Ishikawa (cell line): ENCODE measurements at regions not wholly inside any gene's neighbourhood (a gene's known extent, or its start where the extent isn't known, plus 50 kb on each side); places are given as distances from the start of the nearest gene placed in this dataset.

Source experiments
- CEBPB ChIP-seq: IDR thresholded peaks from 2 replicates; pipeline ENCODE4 v1.6.1; 2012
- CREB1 ChIP-seq: IDR thresholded peaks from 2 replicates; pipeline ENCODE4 v1.6.1; 2012; ENCODE audit warnings: low read depth
- EGR1 ChIP-seq: IDR thresholded peaks from 2 replicates; pipeline ENCODE4 v1.6.1; 2012
- EP300 ChIP-seq: IDR thresholded peaks from 2 replicates; pipeline ENCODE4 v1.6.1; 2012; ENCODE audit warnings: borderline replicate concordance
- RAD21 ChIP-seq: IDR thresholded peaks from 2 replicates; pipeline ENCODE4 v1.6.1; 2012; ENCODE audit warnings: low read depth
- TAF1 ChIP-seq: IDR thresholded peaks from 2 replicates; pipeline ENCODE4 v1.6.1; 2012; ENCODE audit warnings: low read depth, mild to moderate bottlenecking
- TEAD4 ChIP-seq: IDR thresholded peaks from 2 replicates; pipeline ENCODE4 v1.6.1; 2012
- YY1 ChIP-seq: IDR thresholded peaks from 2 replicates; pipeline ENCODE4 v1.6.1; 2012; ENCODE audit warnings: low read depth
- TF ChIP-seq, protein P1 (sequence below): IDR thresholded peaks from 2 replicates; pipeline ENCODE4 v1.6.1; 2012; ENCODE audit warnings: low read depth, mild to moderate bottlenecking
- TF ChIP-seq, protein P2 (sequence below): IDR thresholded peaks from 2 replicates; pipeline ENCODE4 v1.6.1; 2012

GRCh38 chr2:173841110-173841509 lies 124.1 kb downstream of the SP3 start:
- no peak for TF ChIP-seq YY1
- no peak for TF ChIP-seq CREB1
- TF ChIP-seq EP300 = no peak
- TF ChIP-seq CEBPB = no peak
- no peak for TF ChIP-seq TAF1
- no peak for TF ChIP-seq EGR1
- TF ChIP-seq RAD21 = no peak
- TF ChIP-seq, protein P1, sequence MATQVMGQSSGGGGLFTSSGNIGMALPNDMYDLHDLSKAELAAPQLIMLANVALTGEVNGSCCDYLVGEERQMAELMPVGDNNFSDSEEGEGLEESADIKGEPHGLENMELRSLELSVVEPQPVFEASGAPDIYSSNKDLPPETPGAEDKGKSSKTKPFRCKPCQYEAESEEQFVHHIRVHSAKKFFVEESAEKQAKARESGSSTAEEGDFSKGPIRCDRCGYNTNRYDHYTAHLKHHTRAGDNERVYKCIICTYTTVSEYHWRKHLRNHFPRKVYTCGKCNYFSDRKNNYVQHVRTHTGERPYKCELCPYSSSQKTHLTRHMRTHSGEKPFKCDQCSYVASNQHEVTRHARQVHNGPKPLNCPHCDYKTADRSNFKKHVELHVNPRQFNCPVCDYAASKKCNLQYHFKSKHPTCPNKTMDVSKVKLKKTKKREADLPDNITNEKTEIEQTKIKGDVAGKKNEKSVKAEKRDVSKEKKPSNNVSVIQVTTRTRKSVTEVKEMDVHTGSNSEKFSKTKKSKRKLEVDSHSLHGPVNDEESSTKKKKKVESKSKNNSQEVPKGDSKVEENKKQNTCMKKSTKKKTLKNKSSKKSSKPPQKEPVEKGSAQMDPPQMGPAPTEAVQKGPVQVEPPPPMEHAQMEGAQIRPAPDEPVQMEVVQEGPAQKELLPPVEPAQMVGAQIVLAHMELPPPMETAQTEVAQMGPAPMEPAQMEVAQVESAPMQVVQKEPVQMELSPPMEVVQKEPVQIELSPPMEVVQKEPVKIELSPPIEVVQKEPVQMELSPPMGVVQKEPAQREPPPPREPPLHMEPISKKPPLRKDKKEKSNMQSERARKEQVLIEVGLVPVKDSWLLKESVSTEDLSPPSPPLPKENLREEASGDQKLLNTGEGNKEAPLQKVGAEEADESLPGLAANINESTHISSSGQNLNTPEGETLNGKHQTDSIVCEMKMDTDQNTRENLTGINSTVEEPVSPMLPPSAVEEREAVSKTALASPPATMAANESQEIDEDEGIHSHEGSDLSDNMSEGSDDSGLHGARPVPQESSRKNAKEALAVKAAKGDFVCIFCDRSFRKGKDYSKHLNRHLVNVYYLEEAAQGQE = no peak
- TF ChIP-seq TEAD4 = no peak
- TF ChIP-seq, protein P2, sequence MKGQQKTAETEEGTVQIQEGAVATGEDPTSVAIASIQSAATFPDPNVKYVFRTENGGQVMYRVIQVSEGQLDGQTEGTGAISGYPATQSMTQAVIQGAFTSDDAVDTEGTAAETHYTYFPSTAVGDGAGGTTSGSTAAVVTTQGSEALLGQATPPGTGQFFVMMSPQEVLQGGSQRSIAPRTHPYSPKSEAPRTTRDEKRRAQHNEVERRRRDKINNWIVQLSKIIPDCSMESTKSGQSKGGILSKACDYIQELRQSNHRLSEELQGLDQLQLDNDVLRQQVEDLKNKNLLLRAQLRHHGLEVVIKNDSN = no peak
